Thoracic aorta (tissue), 2 donors: ENCODE measurements at regions not wholly inside any gene's neighbourhood (a gene's known extent, or its start where the extent isn't known, plus 50 kb on each side); places are given as distances from the start of the nearest gene placed in this dataset.

Experiments used
- ATAC-seq: fragments of 150-250 bp; one replicate; pipeline ENCODE4 v1.8.0; 2017; ENCODE audit warnings: low read depth; ENCODE audit not compliant: insufficient number of reproducible peaks, low FRiP score
- DNase-seq: peaks from one replicate; pipeline ENCODE4 v3.0.0-alpha.2; 2020; ENCODE audit warnings: low spot score
- H3K27ac ChIP-seq, 2 donors: fragments of 200-600 bp; sonication (generic); 1 replicate in 1 of 2; 2 replicates in 1 of 2; pipeline ENCODE4 v1.5.1; 2016; ENCODE audit warnings: mild to moderate bottlenecking in 2 of 2, moderate library complexity in 2 of 2
- H3K27me3 ChIP-seq: fragments of 200-600 bp; sonication (generic); replicated peaks from 2 replicates; pipeline ENCODE4 v1.6.0; 2016; ENCODE audit warnings: mild to moderate bottlenecking; ENCODE audit not compliant: insufficient read depth
- H3K36me3 ChIP-seq: fragments of 200-600 bp; sonication (generic); one replicate; pipeline ENCODE4 v1.5.1; 2016
- H3K4me1 ChIP-seq, 2 donors: fragments of 200-600 bp; sonication (generic); 1 replicate in 1 of 2; 2 replicates in 1 of 2; pipeline versions ENCODE4 v1.5.1 to v1.6.0; 2016; ENCODE audit warnings: low read depth in 2 of 2, mild to moderate bottlenecking in 1 of 2; ENCODE audit not compliant: control insufficient read depth in 1 of 2
- H3K4me3 ChIP-seq: fragments of 200-600 bp; sonication (generic); 2 replicates; pipeline ENCODE4 v1.5.1; 2016; ENCODE audit warnings: mild to moderate bottlenecking
- H3K9me3 ChIP-seq: fragments of 200-600 bp; sonication (generic); 2 replicates; pipeline ENCODE4 v1.5.1; 2016
- CTCF ChIP-seq: fragments of 200-600 bp; sonication (generic); IDR thresholded peaks from one replicate; pipeline ENCODE4 v1.5.1; 2019; ENCODE audit warnings: antibody characterized with exemption

- DNase-seq = no peak
- ATAC-seq = no peak
- Histone ChIP-seq H3K36me3 (no peaks in the 10 kb centered on the region), H3K27ac (no peak overlapping the region), H3K27me3 (no peaks in the 10 kb centered on the region), H3K4me3 (no peak overlapping the region), H3K4me1 (no peaks in the 10 kb centered on the region), H3K9me3 (no peaks in the 10 kb centered on the region)
- TF ChIP-seq CTCF = no peak
Observed at GRCh38 chr2:118363604-118364003, 275.3 kb downstream of the INSIG2 start.

GRCh38 chr2:118356051-118356450 is 267.8 kb downstream of the INSIG2 start:
- H3K4me3 ChIP-seq = no peak overlapping the region
- no peaks in the 10 kb centered on the region for H3K27me3 ChIP-seq
- no peaks in the 10 kb centered on the region for H3K36me3 ChIP-seq
- no peaks in the 10 kb centered on the region for H3K4me1 ChIP-seq
- no peak overlapping the region for H3K27ac ChIP-seq
- no peak for TF ChIP-seq CTCF
- DNase-seq (no peak), ATAC-seq (no peak)
- peaks cover 4% of the 10 kb centered on the region for H3K9me3 ChIP-seq

- no peak overlapping the region for H3K4me3 ChIP-seq
- H3K9me3 ChIP-seq = no peaks in the 10 kb centered on the region
- H3K27ac ChIP-seq = no peak overlapping the region
- H3K36me3 ChIP-seq = no peaks in the 10 kb centered on the region
- ATAC-seq (no peak), DNase-seq (no peak)
- H3K27me3 ChIP-seq = no peaks in the 10 kb centered on the region
- no peaks in the 10 kb centered on the region for H3K4me1 ChIP-seq
- no peak for TF ChIP-seq CTCF
Observed at GRCh38 chr2:118351796-118352195, 263.5 kb downstream of the INSIG2 start.

GRCh38 chr2:118350621-118351020 is 262.4 kb downstream of the INSIG2 start:
- Histone ChIP-seq H3K9me3 (no peaks in the 10 kb centered on the region), H3K27me3 (no peaks in the 10 kb centered on the region), H3K4me1 (no peaks in the 10 kb centered on the region), H3K27ac (no peak overlapping the region), H3K36me3 (no peaks in the 10 kb centered on the region), H3K4me3 (no peak overlapping the region)
- ATAC-seq = no peak
- no peak for DNase-seq
- TF ChIP-seq CTCF = no peak

- H3K27ac ChIP-seq = no peak overlapping the region
- no peak overlapping the region for H3K4me3 ChIP-seq
- no peaks in the 10 kb centered on the region for H3K36me3 ChIP-seq
- H3K27me3 ChIP-seq = no peaks in the 10 kb centered on the region
- H3K9me3 ChIP-seq = no peaks in the 10 kb centered on the region
- TF ChIP-seq CTCF = no peak
- DNase-seq (no peak), ATAC-seq (no peak)
- no peaks in the 10 kb centered on the region for H3K4me1 ChIP-seq
Observed at GRCh38 chr2:118349365-118349764, 261.1 kb downstream of the INSIG2 start.
